ENCODE measurements at regions not wholly inside any gene's neighbourhood (a gene's known extent, or its start where the extent isn't known, plus 50 kb on each side); places are given as distances from the start of the nearest gene placed in this dataset.

GRCh38 chr16:63618896-63619485 is 1502.9 kb downstream of the CDH11 start:
- H3K36me3 ChIP-seq (ENCODE audit: insufficient read depth, low read length) = no peaks in the 10 kb centered on the region
- H3K4me2 ChIP-seq (ENCODE audit: low read length) = no peak overlapping the region

GRCh38 chr16:63617990-63618763 is 1503.7 kb downstream of the CDH11 start:
- Histone ChIP-seq H3K4me3 (ENCODE audit: low read length) (peak overlapping the region; percentile 79), H3K4me2 (ENCODE audit: low read length) (peak overlapping the region; percentile 95), H3K4me1 (ENCODE audit: control insufficient read depth, insufficient read depth, low read length) (peaks cover 24% of the 10 kb centered on the region), H3K9ac (ENCODE audit: low read depth, low read length) (peak overlapping the region; percentile 59), H3K36me3 (ENCODE audit: insufficient read depth, low read length) (no peaks in the 10 kb centered on the region), H3K9me3 (replicated peaks; ENCODE audit: low read length) (no peaks in the 10 kb centered on the region), H3K27me3 (ENCODE audit: control insufficient read depth, insufficient read depth, low read length) (no peaks in the 10 kb centered on the region)

More at GRCh38 chr16:63618896-63619485, 1502.9 kb downstream of the CDH11 start:
- H3K4me3 ChIP-seq (ENCODE audit: low read length) = no peak overlapping the region
- H3K27me3 ChIP-seq (ENCODE audit: control insufficient read depth, insufficient read depth, low read length) = no peaks in the 10 kb centered on the region
- H3K4me1 ChIP-seq (ENCODE audit: control insufficient read depth, insufficient read depth, low read length) = peaks cover 20% of the 10 kb centered on the region
- H3K9me3 ChIP-seq (replicated peaks; ENCODE audit: low read length) = no peaks in the 10 kb centered on the region
- no peak overlapping the region for H3K9ac ChIP-seq (ENCODE audit: low read depth, low read length)

GRCh38 chr16:63617047-63617989 is 1504.5 kb downstream of the CDH11 start:
- Histone ChIP-seq H3K4me3 (ENCODE audit: low read length) (peak overlapping the region; percentile 79), H3K27me3 (ENCODE audit: control insufficient read depth, insufficient read depth, low read length) (no peaks in the 10 kb centered on the region), H3K9ac (ENCODE audit: low read depth, low read length) (peak overlapping the region; percentile 59), H3K36me3 (ENCODE audit: insufficient read depth, low read length) (no peaks in the 10 kb centered on the region), H3K4me1 (ENCODE audit: control insufficient read depth, insufficient read depth, low read length) (peaks cover 25% of the 10 kb centered on the region), H3K4me2 (ENCODE audit: low read length) (peak overlapping the region; percentile 95), H3K9me3 (replicated peaks; ENCODE audit: low read length) (no peaks in the 10 kb centered on the region)

- no peaks in the 10 kb centered on the region for H3K9me3 ChIP-seq (replicated peaks; ENCODE audit: low read length)
- H3K4me1 ChIP-seq (ENCODE audit: control insufficient read depth, insufficient read depth, low read length) = peaks cover 25% of the 10 kb centered on the region
- H3K36me3 ChIP-seq (ENCODE audit: insufficient read depth, low read length) = no peaks in the 10 kb centered on the region
- no peaks in the 10 kb centered on the region for H3K27me3 ChIP-seq (ENCODE audit: control insufficient read depth, insufficient read depth, low read length)
- peak overlapping the region; percentile 17 for H3K4me2 ChIP-seq (ENCODE audit: low read length)
- no peak overlapping the region for H3K9ac ChIP-seq (ENCODE audit: low read depth, low read length)
- H3K4me3 ChIP-seq (ENCODE audit: low read length) = no peak overlapping the region
These were observed 1507.4 kb downstream of the CDH11 start for GRCh38 chr16:63614429-63614828.

GRCh38 chr16:63613701-63614100 is 1508.2 kb downstream of the CDH11 start:
- H3K9ac ChIP-seq (ENCODE audit: low read depth, low read length) = no peak overlapping the region
- H3K4me3 ChIP-seq (ENCODE audit: low read length) = no peak overlapping the region
- no peaks in the 10 kb centered on the region for H3K9me3 ChIP-seq (replicated peaks; ENCODE audit: low read length)
- no peak overlapping the region for H3K4me2 ChIP-seq (ENCODE audit: low read length)
- peaks cover 25% of the 10 kb centered on the region for H3K4me1 ChIP-seq (ENCODE audit: control insufficient read depth, insufficient read depth, low read length)
- no peaks in the 10 kb centered on the region for H3K27me3 ChIP-seq (ENCODE audit: control insufficient read depth, insufficient read depth, low read length)
- no peaks in the 10 kb centered on the region for H3K36me3 ChIP-seq (ENCODE audit: insufficient read depth, low read length)

GRCh38 chr16:63612462-63613227 is 1509.2 kb downstream of the CDH11 start:
- Histone ChIP-seq H3K9me3 (replicated peaks; ENCODE audit: low read length) (no peaks in the 10 kb centered on the region), H3K4me3 (ENCODE audit: low read length) (no peak overlapping the region), H3K27me3 (ENCODE audit: control insufficient read depth, insufficient read depth, low read length) (no peaks in the 10 kb centered on the region), H3K36me3 (ENCODE audit: insufficient read depth, low read length) (no peaks in the 10 kb centered on the region), H3K4me1 (ENCODE audit: control insufficient read depth, insufficient read depth, low read length) (peaks cover 18% of the 10 kb centered on the region), H3K4me2 (ENCODE audit: low read length) (no peak overlapping the region), H3K9ac (ENCODE audit: low read depth, low read length) (no peak overlapping the region)

GRCh38 chr16:63606778-63607177 is 1515.1 kb downstream of the CDH11 start:
- Histone ChIP-seq H3K4me3 (ENCODE audit: low read length) (no peak overlapping the region), H3K9me3 (replicated peaks; ENCODE audit: low read length) (no peaks in the 10 kb centered on the region), H3K9ac (ENCODE audit: low read depth, low read length) (no peak overlapping the region), H3K4me2 (ENCODE audit: low read length) (no peak overlapping the region), H3K4me1 (ENCODE audit: control insufficient read depth, insufficient read depth, low read length) (no peaks in the 10 kb centered on the region), H3K27me3 (ENCODE audit: control insufficient read depth, insufficient read depth, low read length) (no peaks in the 10 kb centered on the region), H3K36me3 (ENCODE audit: insufficient read depth, low read length) (no peaks in the 10 kb centered on the region)

- Histone ChIP-seq H3K4me3 (ENCODE audit: low read length) (no peak overlapping the region), H3K4me1 (ENCODE audit: control insufficient read depth, insufficient read depth, low read length) (no peaks in the 10 kb centered on the region)
These were observed 1519.5 kb downstream of the CDH11 start for GRCh38 chr16:63602206-63602927.

GRCh38 chr16:63596716-63597115 is 1525.1 kb downstream of the CDH11 start:
- Histone ChIP-seq H3K9ac (ENCODE audit: low read depth, low read length) (no peak overlapping the region), H3K27me3 (ENCODE audit: control insufficient read depth, insufficient read depth, low read length) (no peaks in the 10 kb centered on the region), H3K36me3 (ENCODE audit: insufficient read depth, low read length) (no peaks in the 10 kb centered on the region), H3K9me3 (replicated peaks; ENCODE audit: low read length) (no peaks in the 10 kb centered on the region), H3K4me3 (ENCODE audit: low read length) (no peak overlapping the region), H3K4me2 (ENCODE audit: low read length) (no peak overlapping the region), H3K4me1 (ENCODE audit: control insufficient read depth, insufficient read depth, low read length) (no peaks in the 10 kb centered on the region)

More at GRCh38 chr16:63602206-63602927, 1519.5 kb downstream of the CDH11 start:
- Histone ChIP-seq H3K27me3 (ENCODE audit: control insufficient read depth, insufficient read depth, low read length) (no peaks in the 10 kb centered on the region), H3K9me3 (replicated peaks; ENCODE audit: low read length) (no peaks in the 10 kb centered on the region), H3K4me2 (ENCODE audit: low read length) (no peak overlapping the region), H3K36me3 (ENCODE audit: insufficient read depth, low read length) (no peaks in the 10 kb centered on the region), H3K9ac (ENCODE audit: low read depth, low read length) (no peak overlapping the region)

GRCh38 chr16:63592852-63593251 is 1529.0 kb downstream of the CDH11 start:
- Histone ChIP-seq H3K4me2 (ENCODE audit: low read length) (no peak overlapping the region), H3K4me3 (ENCODE audit: low read length) (no peak overlapping the region), H3K9ac (ENCODE audit: low read depth, low read length) (no peak overlapping the region), H3K4me1 (ENCODE audit: control insufficient read depth, insufficient read depth, low read length) (no peaks in the 10 kb centered on the region), H3K36me3 (ENCODE audit: insufficient read depth, low read length) (no peaks in the 10 kb centered on the region), H3K9me3 (replicated peaks; ENCODE audit: low read length) (no peaks in the 10 kb centered on the region), H3K27me3 (ENCODE audit: control insufficient read depth, insufficient read depth, low read length) (no peaks in the 10 kb centered on the region)
